GM12872 (cell line): ENCODE measurements at regions not wholly inside any gene's neighbourhood (a gene's known extent, or its start where the extent isn't known, plus 50 kb on each side); places are given as distances from the start of the nearest gene placed in this dataset.

ENCODE experiments used
- TF ChIP-seq, protein P1 (sequence below): IDR thresholded peaks from 3 replicates; pipeline ENCODE4 v1.5.1; 2011; ENCODE audit warnings: low read depth, mild to moderate bottlenecking, low read length, moderate library complexity; ENCODE audit not compliant: insufficient read depth

- TF ChIP-seq, protein P1, sequence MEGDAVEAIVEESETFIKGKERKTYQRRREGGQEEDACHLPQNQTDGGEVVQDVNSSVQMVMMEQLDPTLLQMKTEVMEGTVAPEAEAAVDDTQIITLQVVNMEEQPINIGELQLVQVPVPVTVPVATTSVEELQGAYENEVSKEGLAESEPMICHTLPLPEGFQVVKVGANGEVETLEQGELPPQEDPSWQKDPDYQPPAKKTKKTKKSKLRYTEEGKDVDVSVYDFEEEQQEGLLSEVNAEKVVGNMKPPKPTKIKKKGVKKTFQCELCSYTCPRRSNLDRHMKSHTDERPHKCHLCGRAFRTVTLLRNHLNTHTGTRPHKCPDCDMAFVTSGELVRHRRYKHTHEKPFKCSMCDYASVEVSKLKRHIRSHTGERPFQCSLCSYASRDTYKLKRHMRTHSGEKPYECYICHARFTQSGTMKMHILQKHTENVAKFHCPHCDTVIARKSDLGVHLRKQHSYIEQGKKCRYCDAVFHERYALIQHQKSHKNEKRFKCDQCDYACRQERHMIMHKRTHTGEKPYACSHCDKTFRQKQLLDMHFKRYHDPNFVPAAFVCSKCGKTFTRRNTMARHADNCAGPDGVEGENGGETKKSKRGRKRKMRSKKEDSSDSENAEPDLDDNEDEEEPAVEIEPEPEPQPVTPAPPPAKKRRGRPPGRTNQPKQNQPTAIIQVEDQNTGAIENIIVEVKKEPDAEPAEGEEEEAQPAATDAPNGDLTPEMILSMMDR = no peak
Measured at GRCh38 chr2:104538077-104538476, 315.8 kb upstream of the POU3F3 start.

DNA sequence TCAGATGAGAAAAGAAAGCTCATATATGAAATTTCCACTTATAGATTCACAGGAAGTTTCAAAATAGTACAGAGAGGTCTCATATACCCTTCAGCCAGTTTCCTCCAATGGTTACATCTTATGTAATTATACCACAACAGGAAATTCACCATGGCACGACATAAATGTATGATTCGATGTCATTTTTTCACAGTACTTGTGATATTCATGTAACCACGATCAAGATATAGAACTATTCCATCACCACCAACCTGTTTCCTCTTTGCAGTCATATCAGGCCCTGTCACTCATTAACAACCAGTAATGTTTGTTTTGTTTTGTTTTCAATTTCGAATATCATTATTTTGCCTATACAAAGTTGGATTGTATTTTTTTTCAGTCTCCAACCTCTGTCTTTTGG, 314.3 kb upstream of the POU3F3 start:
- TF ChIP-seq, protein P1 = no peak

DNA sequence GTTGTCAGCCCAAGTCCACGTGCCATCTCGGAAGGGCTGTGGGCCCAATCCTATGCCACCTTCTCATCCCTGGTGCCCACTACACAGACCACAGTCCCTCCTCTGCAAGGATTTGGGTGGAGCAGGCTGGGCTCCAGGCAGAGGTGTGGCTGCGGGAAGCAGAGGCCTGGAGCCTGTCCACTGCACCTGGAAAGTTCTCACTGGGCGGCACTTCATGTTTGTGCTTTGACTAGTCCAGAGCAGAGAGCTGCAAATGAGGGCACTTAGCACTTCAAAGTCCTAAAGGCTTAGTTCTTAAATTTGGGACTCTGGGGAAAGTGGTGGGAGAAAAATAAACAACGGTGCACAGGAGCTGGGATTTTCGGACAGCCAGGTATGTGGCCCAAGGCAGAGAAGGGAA, 308.9 kb upstream of the POU3F3 start:
- TF ChIP-seq, protein P1 = no peak

DNA sequence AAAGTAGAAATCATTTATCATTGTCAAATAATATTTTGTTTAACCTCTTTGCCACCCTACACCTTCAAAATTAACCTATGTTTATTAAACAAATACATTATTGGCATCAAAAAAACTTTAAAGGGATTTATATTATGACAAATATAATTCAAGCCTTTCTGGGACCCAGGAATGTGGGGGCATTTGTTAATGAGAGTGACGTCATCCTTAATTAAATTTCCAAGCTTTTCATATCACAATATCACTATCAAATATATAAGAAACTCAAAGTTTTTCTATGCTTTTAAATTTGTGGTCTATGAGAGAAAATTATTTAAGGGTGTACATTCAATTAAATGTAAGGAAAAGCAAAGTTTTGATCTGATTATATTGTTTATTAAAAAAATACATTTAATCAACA, 307.4 kb upstream of the POU3F3 start:
- TF ChIP-seq, protein P1 = no peak

- TF ChIP-seq, protein P1 = no peak
Measured at GRCh38 chr2:104547221-104547620, 306.7 kb upstream of the POU3F3 start.

- TF ChIP-seq, protein P1 = no peak
Measured at GRCh38 chr2:104561251-104561650, 292.7 kb upstream of the POU3F3 start.

DNA sequence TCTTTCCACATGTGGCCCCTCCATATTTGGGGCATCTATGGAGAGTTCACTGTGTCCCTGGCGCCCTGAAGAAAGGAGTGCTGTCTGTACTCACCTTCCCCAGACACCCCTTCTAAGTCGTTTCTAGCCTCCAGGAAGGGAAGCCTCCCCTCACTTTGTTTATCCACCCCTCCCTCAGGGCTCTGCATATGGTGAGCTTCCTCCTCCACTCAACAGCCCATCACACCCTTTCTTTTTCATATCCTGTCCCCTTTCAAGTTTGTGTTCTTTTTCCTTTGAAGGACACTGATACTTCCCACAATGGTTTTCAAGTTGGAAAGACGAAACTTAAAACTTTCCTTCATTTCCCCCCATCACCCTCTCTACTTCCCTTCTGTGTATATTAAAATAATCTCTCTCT, 291.4 kb upstream of the POU3F3 start:
- TF ChIP-seq, protein P1 = no peak

DNA sequence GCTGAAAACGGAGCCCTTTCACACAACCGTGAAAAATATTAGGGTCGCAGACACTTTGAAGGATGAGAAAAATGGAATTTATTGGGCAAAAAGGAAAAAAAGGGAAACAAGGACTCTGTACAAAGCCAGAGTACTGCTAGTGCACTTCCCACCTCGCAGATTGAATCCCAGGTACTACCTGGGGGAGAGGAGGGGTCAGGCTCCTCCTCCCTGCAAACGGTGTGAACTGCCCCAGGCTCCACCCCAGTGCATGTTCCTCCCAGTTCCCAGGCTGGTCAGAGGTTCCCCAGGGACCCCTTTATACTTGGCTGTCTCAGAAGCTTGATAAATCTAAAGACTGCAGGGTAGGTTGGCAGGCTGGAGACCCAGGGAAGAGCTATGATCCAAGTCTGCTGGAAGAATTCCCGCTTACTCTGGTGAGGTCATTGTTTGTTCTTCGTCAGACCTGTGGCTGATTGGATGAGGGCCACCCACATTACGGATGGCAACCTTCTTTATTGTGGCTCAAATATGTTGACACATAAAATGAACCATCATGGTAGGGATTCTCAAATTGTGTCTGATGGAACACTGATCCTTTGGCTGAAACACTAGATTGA, 290.4 kb upstream of the POU3F3 start:
- TF ChIP-seq, protein P1 = no peak
